Uterus (tissue), 2 donors: ENCODE measurements at regions not wholly inside any gene's neighbourhood (a gene's known extent, or its start where the extent isn't known, plus 50 kb on each side); places are given as distances from the start of the nearest gene placed in this dataset.

ENCODE experiments used
- CTCF ChIP-seq, 4 experiments: fragments of 200-600 bp in 2 of 4; fragments of 450-650 bp in 2 of 4; sonication (generic) in 2 of 4; IDR thresholded peaks; one replicate each; pipeline ENCODE4 v1.5.1; 2016 to 2019; ENCODE audit warnings: antibody characterized with exemption in 4 of 4, mild to moderate bottlenecking in 2 of 4, moderate library complexity in 1 of 4
- POLR2A ChIP-seq, 2 donors: fragments of 450-650 bp; IDR thresholded peaks; one replicate each; pipeline ENCODE4 v1.6.1; 2016; ENCODE audit warnings: antibody characterized with exemption in 2 of 2, mild to moderate bottlenecking in 1 of 2, moderate library complexity in 1 of 2

DNA sequence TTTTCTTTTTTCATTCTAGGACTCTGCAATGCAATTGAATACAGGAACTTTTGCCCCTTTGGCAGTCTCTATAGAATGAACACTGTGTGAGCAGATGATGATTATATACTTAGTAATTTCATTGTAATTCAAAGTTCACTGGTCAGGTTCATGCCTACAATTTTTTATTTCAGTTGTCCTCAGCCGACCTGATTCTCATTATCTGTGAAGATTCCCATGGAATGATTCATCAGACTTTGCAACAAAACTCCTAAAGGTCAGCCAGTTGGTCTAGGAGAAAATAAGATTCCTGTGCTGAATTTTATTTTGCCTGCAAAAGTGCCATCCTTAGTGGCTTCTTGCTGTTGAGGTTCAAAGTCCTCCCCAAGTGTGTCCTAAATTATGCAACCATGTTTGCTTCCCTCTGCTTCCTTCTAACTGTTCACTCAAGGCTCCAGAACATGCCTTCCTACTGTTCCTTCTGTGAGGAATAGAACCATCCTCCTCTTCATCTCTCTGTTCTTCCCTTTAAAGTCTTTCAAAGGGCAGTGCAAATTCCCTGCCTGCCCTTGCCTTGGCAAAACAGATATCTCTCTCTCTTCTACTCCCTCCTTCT, 194.2 kb upstream of the CNR1 start:
- TF ChIP-seq POLR2A (IDR thresholded peaks at IDR 0.05) (no peak), CTCF (IDR thresholded peaks at IDR 0.05) (no peak)
